Gastrocnemius medialis (tissue), 4 donors: ENCODE measurements at regions not wholly inside any gene's neighbourhood (a gene's known extent, or its start where the extent isn't known, plus 50 kb on each side); places are given as distances from the start of the nearest gene placed in this dataset.

Experiments used
- CTCF ChIP-seq, 5 experiments: fragments of 450-650 bp in 3 of 5; fragments of 200-600 bp in 2 of 5; sonication (generic) in 2 of 5; IDR thresholded peaks in 4 of 5; conservative IDR thresholded peaks in 1 of 5; 1 replicate in 4 of 5; 2 replicates in 1 of 5; pipeline ENCODE4 v1.5.1; 2016 to 2019; ENCODE audit warnings: antibody characterized with exemption in 5 of 5, mild to moderate bottlenecking in 3 of 5, moderate library complexity in 3 of 5
- POLR2A ChIP-seq, 2 donors: fragments of 450-650 bp; IDR thresholded peaks; one replicate each; pipeline ENCODE4 v1.6.1; 2017; ENCODE audit warnings: antibody characterized with exemption in 2 of 2, mild to moderate bottlenecking in 2 of 2, moderate library complexity in 2 of 2

- no peak for TF ChIP-seq CTCF (IDR thresholded peaks at IDR 0.05 in 4 of 5, conservative IDR thresholded peaks at IDR 0.05 in 1 of 5)
- TF ChIP-seq POLR2A (IDR thresholded peaks at IDR 0.05), result no peak
Observed at GRCh38 chr7:90022213-90022612, 132.1 kb upstream of the STEAP1 start.
